ENCODE measurements at regions not wholly inside any gene's neighbourhood (a gene's known extent, or its start where the extent isn't known, plus 50 kb on each side); places are given as distances from the start of the nearest gene placed in this dataset.
"Not testable (repeated sequence)": the region's sequence is repeated elsewhere in the genome, so short reads cannot be mapped to it uniquely, and the experiment has no call there.

- not testable (repeated sequence) for FAIRE-seq
These were observed 1096.6 kb downstream of the UQCRFS1 start for GRCh38 chr19:28116379-28116778.

GRCh38 chr19:28103921-28104320 lies 1109.0 kb downstream of the UQCRFS1 start:
- no peak for FAIRE-seq

- not testable (repeated sequence) for FAIRE-seq
These were observed 1128.2 kb downstream of the UQCRFS1 start for GRCh38 chr19:28084659-28085157.

GRCh38 chr19:28076628-28077027 lies 1136.3 kb downstream of the UQCRFS1 start:
- FAIRE-seq: no peak

GRCh38 chr19:28075229-28075628 lies 1137.7 kb downstream of the UQCRFS1 start:
- FAIRE-seq: no peak

- FAIRE-seq: no peak
These were observed 1138.2 kb downstream of the UQCRFS1 start for GRCh38 chr19:28074773-28075172.

- FAIRE-seq: no peak
These were observed 1145.1 kb downstream of the UQCRFS1 start for GRCh38 chr19:28067882-28068281.

- no peak for FAIRE-seq
These were observed 1146.0 kb downstream of the UQCRFS1 start for GRCh38 chr19:28066988-28067387.

GRCh38 chr19:28066161-28066560 lies 1146.8 kb downstream of the UQCRFS1 start:
- FAIRE-seq: no peak

GRCh38 chr19:28065026-28065425 lies 1147.9 kb downstream of the UQCRFS1 start:
- FAIRE-seq: no peak

GRCh38 chr19:28063702-28064101 lies 1149.2 kb downstream of the UQCRFS1 start:
- FAIRE-seq: no peak

GRCh38 chr19:28061111-28061510 lies 1151.8 kb downstream of the UQCRFS1 start:
- no peak for FAIRE-seq

- FAIRE-seq: not testable (repeated sequence)
These were observed 1155.9 kb downstream of the UQCRFS1 start for GRCh38 chr19:28057026-28057425.

- no peak for FAIRE-seq
These were observed 1161.9 kb downstream of the UQCRFS1 start for GRCh38 chr19:28051047-28051446.

GRCh38 chr19:28049875-28050274 lies 1163.1 kb downstream of the UQCRFS1 start:
- FAIRE-seq: no peak

GRCh38 chr19:28046932-28047331 lies 1166.0 kb downstream of the UQCRFS1 start:
- FAIRE-seq: no peak

GRCh38 chr19:28045621-28046020 lies 1167.3 kb downstream of the UQCRFS1 start:
- no peak for FAIRE-seq

GRCh38 chr19:28044477-28044876 lies 1168.5 kb downstream of the UQCRFS1 start:
- FAIRE-seq: no peak

- no peak for FAIRE-seq
These were observed 1170.4 kb downstream of the UQCRFS1 start for GRCh38 chr19:28042516-28042915.

- no peak for FAIRE-seq
These were observed 1173.1 kb downstream of the UQCRFS1 start for GRCh38 chr19:28039677-28040381.

GRCh38 chr19:28037186-28037585 lies 1175.8 kb downstream of the UQCRFS1 start:
- FAIRE-seq: no peak

- FAIRE-seq: no peak
These were observed 1176.5 kb downstream of the UQCRFS1 start for GRCh38 chr19:28036486-28036885.

GRCh38 chr19:28034936-28035335 lies 1178.0 kb downstream of the UQCRFS1 start:
- FAIRE-seq: no peak

GRCh38 chr19:28028881-28029444 lies 1184.0 kb downstream of the UQCRFS1 start:
- no peak for FAIRE-seq

- FAIRE-seq: no peak
These were observed 1185.8 kb downstream of the UQCRFS1 start for GRCh38 chr19:28027116-28027515.

All from TTC549 (cell line).